ENCODE measurements at regions not wholly inside any gene's neighbourhood (a gene's known extent, or its start where the extent isn't known, plus 50 kb on each side); places are given as distances from the start of the nearest gene placed in this dataset.

GRCh38 chr7:9082203-9082602 lies 648.8 kb downstream of the NXPH1 start:
- Histone ChIP-seq H3K4me3 (ENCODE audit: low read length) (no peak overlapping the region), H3K27ac (ENCODE audit: low read length) (no peak overlapping the region), H3K9me3 (ENCODE audit: control insufficient read depth, low read depth, low read length) (no peaks in the 10 kb centered on the region), H3K27me3 (ENCODE audit: control insufficient read depth, insufficient read depth, low read length) (no peaks in the 10 kb centered on the region), H3K36me3 (ENCODE audit: control insufficient read depth, low read depth, low read length) (no peaks in the 10 kb centered on the region), H3K9ac (ENCODE audit: low read length) (no peak overlapping the region), H3K4me1 (ENCODE audit: control insufficient read depth, low read depth, low read length) (no peaks in the 10 kb centered on the region)

- H3K4me3 ChIP-seq (ENCODE audit: low read length): no peak overlapping the region
- no peaks in the 10 kb centered on the region for H3K27me3 ChIP-seq (ENCODE audit: control insufficient read depth, insufficient read depth, low read length)
- no peaks in the 10 kb centered on the region for H3K36me3 ChIP-seq (ENCODE audit: control insufficient read depth, low read depth, low read length)
- no peak overlapping the region for H3K9ac ChIP-seq (ENCODE audit: low read length)
- no peak overlapping the region for H3K27ac ChIP-seq (ENCODE audit: low read length)
- no peaks in the 10 kb centered on the region for H3K4me1 ChIP-seq (ENCODE audit: control insufficient read depth, low read depth, low read length)
- H3K9me3 ChIP-seq (ENCODE audit: control insufficient read depth, low read depth, low read length): no peaks in the 10 kb centered on the region
Observed at GRCh38 chr7:9083837-9084236, 650.4 kb downstream of the NXPH1 start.

DNA sequence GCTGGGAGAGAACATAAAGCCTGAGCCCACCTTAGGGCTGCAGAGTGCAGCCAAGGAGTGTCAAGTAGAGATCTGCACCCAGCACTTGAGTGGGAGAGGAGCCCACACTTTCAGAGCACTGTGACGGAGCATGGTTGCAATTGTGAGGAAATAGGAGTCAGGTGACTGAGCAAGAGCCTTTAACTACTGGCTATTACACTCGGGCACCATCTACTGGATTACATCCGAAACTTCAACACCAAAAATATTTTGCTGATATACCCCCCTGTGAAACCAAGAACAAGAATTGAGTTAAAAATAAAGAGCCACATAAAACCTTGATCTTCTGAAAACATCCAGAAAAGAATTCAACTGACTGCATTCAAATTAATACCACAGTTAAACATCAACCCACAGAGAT lies 657.9 kb downstream of the NXPH1 start:
- H3K27me3 ChIP-seq (ENCODE audit: control insufficient read depth, insufficient read depth, low read length): no peaks in the 10 kb centered on the region
- no peaks in the 10 kb centered on the region for H3K4me1 ChIP-seq (ENCODE audit: control insufficient read depth, low read depth, low read length)
- H3K36me3 ChIP-seq (ENCODE audit: control insufficient read depth, low read depth, low read length): no peaks in the 10 kb centered on the region
- no peak overlapping the region for H3K4me3 ChIP-seq (ENCODE audit: low read length)
- H3K9me3 ChIP-seq (ENCODE audit: control insufficient read depth, low read depth, low read length): no peaks in the 10 kb centered on the region
- H3K27ac ChIP-seq (ENCODE audit: low read length): no peak overlapping the region
- no peak overlapping the region for H3K9ac ChIP-seq (ENCODE audit: low read length)

GRCh38 chr7:9097565-9098060 lies 664.2 kb downstream of the NXPH1 start:
- Histone ChIP-seq H3K4me3 (ENCODE audit: low read length) (no peak overlapping the region), H3K36me3 (ENCODE audit: control insufficient read depth, low read depth, low read length) (no peaks in the 10 kb centered on the region), H3K9me3 (ENCODE audit: control insufficient read depth, low read depth, low read length) (no peaks in the 10 kb centered on the region), H3K9ac (ENCODE audit: low read length) (no peak overlapping the region), H3K27ac (ENCODE audit: low read length) (no peak overlapping the region), H3K27me3 (ENCODE audit: control insufficient read depth, insufficient read depth, low read length) (no peaks in the 10 kb centered on the region), H3K4me1 (ENCODE audit: control insufficient read depth, low read depth, low read length) (no peaks in the 10 kb centered on the region)

GRCh38 chr7:9100289-9100688 lies 666.9 kb downstream of the NXPH1 start:
- Histone ChIP-seq H3K9ac (ENCODE audit: low read length) (no peak overlapping the region), H3K4me1 (ENCODE audit: control insufficient read depth, low read depth, low read length) (no peaks in the 10 kb centered on the region), H3K36me3 (ENCODE audit: control insufficient read depth, low read depth, low read length) (no peaks in the 10 kb centered on the region), H3K4me3 (ENCODE audit: low read length) (no peak overlapping the region), H3K9me3 (ENCODE audit: control insufficient read depth, low read depth, low read length) (no peaks in the 10 kb centered on the region), H3K27ac (ENCODE audit: low read length) (no peak overlapping the region), H3K27me3 (ENCODE audit: control insufficient read depth, insufficient read depth, low read length) (no peaks in the 10 kb centered on the region)

DNA sequence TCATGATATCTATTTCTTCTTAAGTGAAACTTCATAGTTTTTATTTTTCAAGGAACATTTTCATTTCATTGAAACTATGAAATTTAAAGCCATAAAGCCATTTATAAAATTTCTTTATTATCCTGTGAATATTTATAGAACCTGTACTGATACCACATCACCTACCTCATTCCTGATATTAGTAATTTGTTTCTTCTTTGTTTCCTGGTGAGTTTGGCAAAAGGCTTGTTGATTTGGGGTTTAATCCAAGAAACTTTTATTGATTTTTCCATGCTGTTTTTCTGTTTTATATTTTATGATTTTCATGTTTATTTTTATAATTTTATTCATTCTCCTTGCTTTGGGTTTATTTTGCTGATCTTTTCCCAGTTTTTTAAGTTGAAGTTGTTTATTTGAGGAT lies 669.4 kb downstream of the NXPH1 start:
- H3K4me1 ChIP-seq (ENCODE audit: control insufficient read depth, low read depth, low read length): no peaks in the 10 kb centered on the region
- H3K9me3 ChIP-seq (ENCODE audit: control insufficient read depth, low read depth, low read length): no peaks in the 10 kb centered on the region
- no peaks in the 10 kb centered on the region for H3K36me3 ChIP-seq (ENCODE audit: control insufficient read depth, low read depth, low read length)
- no peak overlapping the region for H3K4me3 ChIP-seq (ENCODE audit: low read length)
- H3K27ac ChIP-seq (ENCODE audit: low read length): no peak overlapping the region
- H3K27me3 ChIP-seq (ENCODE audit: control insufficient read depth, insufficient read depth, low read length): no peaks in the 10 kb centered on the region
- no peak overlapping the region for H3K9ac ChIP-seq (ENCODE audit: low read length)

GRCh38 chr7:9106747-9107146 lies 673.3 kb downstream of the NXPH1 start:
- no peak overlapping the region for H3K27ac ChIP-seq (ENCODE audit: low read length)
- no peaks in the 10 kb centered on the region for H3K9me3 ChIP-seq (ENCODE audit: control insufficient read depth, low read depth, low read length)

GRCh38 chr7:9120331-9120730 lies 686.9 kb downstream of the NXPH1 start:
- H3K4me1 ChIP-seq (ENCODE audit: control insufficient read depth, low read depth, low read length): peaks cover 5% of the 10 kb centered on the region
- H3K4me3 ChIP-seq (ENCODE audit: low read length): no peak overlapping the region
- H3K27me3 ChIP-seq (ENCODE audit: control insufficient read depth, insufficient read depth, low read length): no peaks in the 10 kb centered on the region
- no peaks in the 10 kb centered on the region for H3K36me3 ChIP-seq (ENCODE audit: control insufficient read depth, low read depth, low read length)
- H3K9me3 ChIP-seq (ENCODE audit: control insufficient read depth, low read depth, low read length): no peaks in the 10 kb centered on the region
- H3K9ac ChIP-seq (ENCODE audit: low read length): no peak overlapping the region
- H3K27ac ChIP-seq (ENCODE audit: low read length): no peak overlapping the region

More at GRCh38 chr7:9106747-9107146, 673.3 kb downstream of the NXPH1 start:
- no peaks in the 10 kb centered on the region for H3K27me3 ChIP-seq (ENCODE audit: control insufficient read depth, insufficient read depth, low read length)
- H3K4me3 ChIP-seq (ENCODE audit: low read length): no peak overlapping the region
- no peaks in the 10 kb centered on the region for H3K4me1 ChIP-seq (ENCODE audit: control insufficient read depth, low read depth, low read length)
- H3K36me3 ChIP-seq (ENCODE audit: control insufficient read depth, low read depth, low read length): no peaks in the 10 kb centered on the region
- no peak overlapping the region for H3K9ac ChIP-seq (ENCODE audit: low read length)

- no peak overlapping the region for H3K9ac ChIP-seq (ENCODE audit: low read length)
- no peaks in the 10 kb centered on the region for H3K36me3 ChIP-seq (ENCODE audit: control insufficient read depth, low read depth, low read length)
- no peaks in the 10 kb centered on the region for H3K9me3 ChIP-seq (ENCODE audit: control insufficient read depth, low read depth, low read length)
- H3K4me1 ChIP-seq (ENCODE audit: control insufficient read depth, low read depth, low read length): peaks cover 5% of the 10 kb centered on the region
- no peak overlapping the region for H3K27ac ChIP-seq (ENCODE audit: low read length)
- H3K4me3 ChIP-seq (ENCODE audit: low read length): no peak overlapping the region
- H3K27me3 ChIP-seq (ENCODE audit: control insufficient read depth, insufficient read depth, low read length): no peaks in the 10 kb centered on the region
Observed at GRCh38 chr7:9124320-9124719, 690.9 kb downstream of the NXPH1 start.

GRCh38 chr7:9125246-9125645 lies 691.8 kb downstream of the NXPH1 start:
- Histone ChIP-seq H3K4me3 (ENCODE audit: low read length) (no peak overlapping the region), H3K36me3 (ENCODE audit: control insufficient read depth, low read depth, low read length) (no peaks in the 10 kb centered on the region), H3K27me3 (ENCODE audit: control insufficient read depth, insufficient read depth, low read length) (no peaks in the 10 kb centered on the region), H3K27ac (ENCODE audit: low read length) (no peak overlapping the region), H3K9ac (ENCODE audit: low read length) (no peak overlapping the region), H3K4me1 (ENCODE audit: control insufficient read depth, low read depth, low read length) (peaks cover 4% of the 10 kb centered on the region), H3K9me3 (ENCODE audit: control insufficient read depth, low read depth, low read length) (no peaks in the 10 kb centered on the region)

DNA sequence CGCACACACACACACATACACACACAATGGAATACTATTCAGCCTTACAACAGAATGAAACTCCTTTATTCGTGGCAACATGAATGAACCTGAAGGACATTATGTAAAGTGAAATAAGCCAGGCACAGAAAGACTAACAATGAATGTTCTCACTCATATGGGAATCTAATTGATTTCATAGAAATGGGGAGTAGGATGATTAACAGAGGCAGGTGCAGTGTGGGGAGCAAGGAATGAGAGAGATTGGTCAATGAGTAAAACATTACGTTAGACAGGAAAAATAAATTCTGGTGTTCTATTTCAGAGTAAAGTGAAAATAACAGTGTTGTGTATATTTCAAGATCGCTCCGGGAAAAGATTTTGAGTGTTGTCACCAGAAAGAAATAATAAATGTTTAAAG lies 694.5 kb downstream of the NXPH1 start:
- Histone ChIP-seq H3K4me1 (ENCODE audit: control insufficient read depth, low read depth, low read length) (no peaks in the 10 kb centered on the region), H3K27me3 (ENCODE audit: control insufficient read depth, insufficient read depth, low read length) (no peaks in the 10 kb centered on the region), H3K9me3 (ENCODE audit: control insufficient read depth, low read depth, low read length) (no peaks in the 10 kb centered on the region), H3K9ac (ENCODE audit: low read length) (no peak overlapping the region), H3K4me3 (ENCODE audit: low read length) (no peak overlapping the region), H3K36me3 (ENCODE audit: control insufficient read depth, low read depth, low read length) (no peaks in the 10 kb centered on the region), H3K27ac (ENCODE audit: low read length) (no peak overlapping the region)

DNA sequence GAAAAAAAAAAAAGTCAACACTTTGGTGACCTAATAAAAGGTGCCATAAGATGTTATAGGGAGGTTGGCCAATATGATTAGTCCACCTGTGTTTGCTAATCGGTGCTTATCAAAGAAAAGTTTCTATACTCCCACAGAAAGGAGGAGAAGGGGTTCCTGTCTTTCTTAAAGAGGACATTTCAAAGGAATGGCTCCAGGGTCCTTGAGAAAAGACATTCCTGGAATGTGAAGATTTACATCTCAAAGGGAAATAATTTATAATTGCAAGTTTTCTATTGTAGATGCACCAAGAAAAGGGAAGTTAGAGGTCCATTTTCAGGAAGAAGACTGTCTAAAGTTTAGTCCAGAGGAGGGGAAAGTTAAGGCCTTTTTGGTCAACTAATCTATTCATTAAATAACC lies 715.3 kb downstream of the NXPH1 start:
- Histone ChIP-seq H3K4me1 (ENCODE audit: control insufficient read depth, low read depth, low read length) (peaks cover 27% of the 10 kb centered on the region), H3K36me3 (ENCODE audit: control insufficient read depth, low read depth, low read length) (no peaks in the 10 kb centered on the region), H3K4me3 (ENCODE audit: low read length) (no peak overlapping the region), H3K9ac (ENCODE audit: low read length) (no peak overlapping the region), H3K9me3 (ENCODE audit: control insufficient read depth, low read depth, low read length) (no peaks in the 10 kb centered on the region), H3K27ac (ENCODE audit: low read length) (no peak overlapping the region), H3K27me3 (ENCODE audit: control insufficient read depth, insufficient read depth, low read length) (no peaks in the 10 kb centered on the region)
